HepG2 (cell line): ENCODE measurements at regions not wholly inside any gene's neighbourhood (a gene's known extent, or its start where the extent isn't known, plus 50 kb on each side); places are given as distances from the start of the nearest gene placed in this dataset.

Source experiments
- AGO2 ChIP-seq: fragments of 200-400 bp; formaldehyde crosslinking; optimal IDR thresholded peaks from 2 replicates; pipeline ENCODE3; 2017; ENCODE audit warnings: mild to moderate bottlenecking, low read depth, low read length, moderate library complexity
- GATAD2A ChIP-seq: IDR thresholded peaks from 2 replicates; pipeline ENCODE4 v1.6.1; 2016
- GPBP1L1 ChIP-seq: sonication (generic); formaldehyde crosslinking; IDR thresholded peaks from 2 replicates; pipeline ENCODE4 v1.5.0; 2020; ENCODE audit warnings: mild to moderate bottlenecking, missing genetic modification reagents
- HIC2 ChIP-seq: sonication (generic); formaldehyde crosslinking; IDR thresholded peaks from 2 replicates; pipeline ENCODE4 v1.9.0; 2022; ENCODE audit warnings: low read depth, missing genetic modification reagents
- MED1 ChIP-seq: sonication (generic); formaldehyde crosslinking; IDR thresholded peaks from 2 replicates; pipeline ENCODE4 v1.4.0; 2020; ENCODE audit warnings: missing genetic modification reagents
- MED8 ChIP-seq: sonication (generic); formaldehyde crosslinking; IDR thresholded peaks from 2 replicates; pipeline ENCODE4 v1.8.1; 2023; ENCODE audit warnings: mild to moderate bottlenecking, missing genetic modification reagents; ENCODE audit not compliant: insufficient replicate concordance
- RORA ChIP-seq: sonication (generic); formaldehyde crosslinking; IDR thresholded peaks from 2 replicates; pipeline ENCODE4 v1.5.0; 2020; ENCODE audit warnings: mild to moderate bottlenecking, missing genetic modification reagents, moderate library complexity
- SETDB1 ChIP-seq: sonication (generic); formaldehyde crosslinking; IDR thresholded peaks from 2 replicates; pipeline ENCODE4 v1.5.1; 2020; ENCODE audit warnings: missing genetic modification reagents, mild to moderate bottlenecking, borderline replicate concordance
- SIX1 ChIP-seq: sonication (generic); formaldehyde crosslinking; IDR thresholded peaks from 2 replicates; pipeline ENCODE4 v1.4.0; 2020; ENCODE audit warnings: missing genetic modification reagents, borderline replicate concordance
- SMAD1 ChIP-seq: sonication (generic); formaldehyde crosslinking; IDR thresholded peaks from 2 replicates; pipeline ENCODE4 v1.4.0; 2020; ENCODE audit warnings: missing genetic modification reagents, low read depth, mild to moderate bottlenecking, borderline replicate concordance
- SUZ12 ChIP-seq: fragments of 150-350 bp; IDR thresholded peaks from 2 replicates; pipeline ENCODE4 v1.6.1; 2014; ENCODE audit warnings: low read depth, low read length
- TGIF2 ChIP-seq: IDR thresholded peaks from 2 replicates; pipeline ENCODE4 v1.6.1; 2016; ENCODE audit warnings: control low read depth, missing compliant biosample characterization
- ZMYM4 ChIP-seq: sonication (generic); formaldehyde crosslinking; IDR thresholded peaks from 2 replicates; pipeline ENCODE4 v1.8.1; 2023; ENCODE audit warnings: mild to moderate bottlenecking, missing genetic modification reagents
- ZNF292 ChIP-seq: sonication (generic); formaldehyde crosslinking; IDR thresholded peaks from 2 replicates; pipeline ENCODE4 v1.8.1; 2022; ENCODE audit warnings: mild to moderate bottlenecking, low read depth, missing genetic modification reagents, borderline replicate concordance
- TF ChIP-seq, protein P1 (sequence below): IDR thresholded peaks from 2 replicates; pipeline ENCODE4 v1.6.1; 2016; ENCODE audit warnings: mild to moderate bottlenecking, missing biosample characterization, missing genetic modification reagents

DNA sequence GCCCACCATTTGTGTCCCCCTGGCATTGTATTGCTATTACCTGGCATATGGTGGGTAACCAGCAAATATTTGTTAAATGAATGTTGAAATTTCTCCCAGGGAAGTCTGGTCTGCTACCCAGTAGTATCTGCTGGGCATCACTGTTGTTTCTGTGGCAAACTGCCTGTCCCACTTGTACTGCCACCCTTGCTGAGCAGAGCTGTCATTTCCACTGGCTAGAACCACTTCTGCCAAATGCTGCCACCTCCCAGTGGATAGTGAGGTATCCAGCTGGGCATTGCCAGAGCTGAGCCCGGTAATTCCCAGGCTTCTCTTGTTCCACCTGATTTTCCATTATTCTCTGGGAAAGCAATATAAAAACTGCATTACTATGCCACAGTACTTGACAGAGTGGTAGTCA is 186.7 kb upstream of the NOCT start (continued):
- TF ChIP-seq HIC2 (CRISPR knock-in tag) (no peak), AGO2 (no peak), GPBP1L1 (CRISPR knock-in tag) (no peak), ZNF292 (CRISPR knock-in tag) (no peak), MED1 (CRISPR knock-in tag) (no peak), TGIF2 (no peak), ZMYM4 (CRISPR knock-in tag) (no peak), SETDB1 (no peak), SIX1 (CRISPR knock-in tag) (no peak), SMAD1 (no peak), SUZ12 (no peak), RORA (CRISPR knock-in tag) (no peak), GATAD2A (CRISPR knock-in tag) (no peak), MED8 (CRISPR knock-in tag) (no peak)
- TF ChIP-seq, protein P1, sequence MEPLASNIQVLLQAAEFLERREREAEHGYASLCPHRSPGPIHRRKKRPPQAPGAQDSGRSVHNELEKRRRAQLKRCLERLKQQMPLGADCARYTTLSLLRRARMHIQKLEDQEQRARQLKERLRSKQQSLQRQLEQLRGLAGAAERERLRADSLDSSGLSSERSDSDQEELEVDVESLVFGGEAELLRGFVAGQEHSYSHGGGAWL: no peak
